ENCODE measurements at regions not wholly inside any gene's neighbourhood (a gene's known extent, or its start where the extent isn't known, plus 50 kb on each side); places are given as distances from the start of the nearest gene placed in this dataset.

GRCh38 chr13:29914581-29914980 is 64.2 kb upstream of the UBL3 start:
- Histone ChIP-seq H3K36me3 (no peaks in the 10 kb centered on the region), H3K27me3 (no peaks in the 10 kb centered on the region), H3K4me1 (peaks cover 0 to 4% of the 10 kb centered on the region in 2 donors), H3K27ac (no peak overlapping the region), H3K9me3 (no peaks in the 10 kb centered on the region), H3K4me3 (no peak overlapping the region)
- DNase-seq (ENCODE audit: low spot score in 2 of 2) = no peak
- intact Hi-C loops (cut with DNase I; ENCODE audit: low total_unique reads) = no loop called here
- no peak for TF ChIP-seq POLR2AphosphoS5 (IDR thresholded peaks at IDR 0.05)
- TF ChIP-seq POLR2A (IDR thresholded peaks at IDR 0.05) = no peak
- no peak for TF ChIP-seq CTCF (IDR thresholded peaks at IDR 0.05)

- intact Hi-C loops (cut with DNase I; ENCODE audit: low total_unique reads) = no loop called here
- Histone ChIP-seq H3K36me3 (no peaks in the 10 kb centered on the region), H3K4me1 (no peaks in the 10 kb centered on the region), H3K4me3 (no peak overlapping the region), H3K9me3 (no peaks in the 10 kb centered on the region), H3K27me3 (no peaks in the 10 kb centered on the region), H3K27ac (no peak overlapping the region)
- no peak for TF ChIP-seq POLR2AphosphoS5 (IDR thresholded peaks at IDR 0.05)
- TF ChIP-seq POLR2A (IDR thresholded peaks at IDR 0.05) = no peak
- no peak for TF ChIP-seq CTCF (IDR thresholded peaks at IDR 0.05)
- no peak for DNase-seq (ENCODE audit: low spot score in 2 of 2)
Measured at GRCh38 chr13:29911781-29912418, 61.5 kb upstream of the UBL3 start.

- DNase-seq (ENCODE audit: low spot score in 2 of 2) = no peak
- no peaks in the 10 kb centered on the region for H3K36me3 ChIP-seq
- H3K27me3 ChIP-seq = no peaks in the 10 kb centered on the region
- H3K4me3 ChIP-seq = no peak overlapping the region
- no peaks in the 10 kb centered on the region for H3K4me1 ChIP-seq
- TF ChIP-seq POLR2A (IDR thresholded peaks at IDR 0.05) = no peak
- TF ChIP-seq POLR2AphosphoS5 (IDR thresholded peaks at IDR 0.05) = no peak
- no peak for TF ChIP-seq CTCF (IDR thresholded peaks at IDR 0.05)
- intact Hi-C loops (cut with DNase I; ENCODE audit: low total_unique reads) = no loop called here
- no peak overlapping the region for H3K27ac ChIP-seq
- no peaks in the 10 kb centered on the region for H3K9me3 ChIP-seq
Measured at GRCh38 chr13:29909975-29910674, 59.7 kb upstream of the UBL3 start.

- H3K36me3 ChIP-seq = no peaks in the 10 kb centered on the region
- no peak overlapping the region for H3K4me3 ChIP-seq
- TF ChIP-seq POLR2AphosphoS5 (IDR thresholded peaks at IDR 0.05) (no peak), CTCF (IDR thresholded peaks at IDR 0.05) (no peak), POLR2A (IDR thresholded peaks at IDR 0.05) (no peak)
- DNase-seq (ENCODE audit: low spot score in 2 of 2) = no peak
- H3K27me3 ChIP-seq = no peaks in the 10 kb centered on the region
- intact Hi-C loops (cut with DNase I; ENCODE audit: low total_unique reads) = no loop called here
- no peak overlapping the region for H3K27ac ChIP-seq
- no peaks in the 10 kb centered on the region for H3K9me3 ChIP-seq
- H3K4me1 ChIP-seq = no peaks in the 10 kb centered on the region
Measured at GRCh38 chr13:29909081-29909730, 58.8 kb upstream of the UBL3 start.

Data from breast epithelium (tissue), 4 donors.